ENCODE measurements at regions not wholly inside any gene's neighbourhood (a gene's known extent, or its start where the extent isn't known, plus 50 kb on each side); places are given as distances from the start of the nearest gene placed in this dataset.

DNA sequence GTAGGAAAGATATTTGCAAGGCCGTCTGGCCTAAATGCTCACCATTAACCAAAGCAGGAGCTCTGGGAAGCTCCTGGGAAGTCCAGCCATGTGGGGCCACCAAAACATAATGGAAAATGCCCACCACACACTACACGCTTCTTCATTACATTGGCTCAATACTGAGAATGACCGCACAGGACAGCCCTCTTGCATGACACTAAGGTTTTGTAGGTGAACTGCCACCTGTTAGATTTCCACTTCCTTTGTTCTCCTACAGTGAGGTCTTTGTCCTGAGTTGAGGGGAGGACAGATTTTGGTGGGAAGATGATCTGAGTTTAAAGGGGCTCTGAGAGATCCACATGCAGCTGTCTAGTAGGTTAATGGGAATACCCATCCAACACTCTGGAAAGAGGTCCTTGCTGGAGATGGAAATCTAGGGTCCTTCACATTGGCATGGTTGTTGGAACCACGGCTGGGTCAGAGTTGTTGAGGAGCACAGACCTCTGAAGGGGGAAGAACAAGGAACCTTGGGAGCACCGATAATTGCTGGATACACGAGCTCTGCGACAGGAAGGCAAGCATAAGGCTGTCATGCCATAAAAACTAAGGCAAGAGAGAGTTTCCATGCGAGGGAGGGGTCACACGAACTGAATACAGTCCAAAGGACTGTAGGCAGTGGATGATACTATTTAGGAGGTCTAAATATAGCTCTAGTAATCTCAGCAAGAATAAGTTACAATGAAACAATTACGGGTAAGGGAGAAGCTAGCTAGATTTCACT lies 105.5 kb upstream of the IRF2BP2 start:
- peak; percentile 49 for DNase-seq (ENCODE audit: low spot score)
- intact Hi-C loops (cut with DNase I) = no loop called here

DNA sequence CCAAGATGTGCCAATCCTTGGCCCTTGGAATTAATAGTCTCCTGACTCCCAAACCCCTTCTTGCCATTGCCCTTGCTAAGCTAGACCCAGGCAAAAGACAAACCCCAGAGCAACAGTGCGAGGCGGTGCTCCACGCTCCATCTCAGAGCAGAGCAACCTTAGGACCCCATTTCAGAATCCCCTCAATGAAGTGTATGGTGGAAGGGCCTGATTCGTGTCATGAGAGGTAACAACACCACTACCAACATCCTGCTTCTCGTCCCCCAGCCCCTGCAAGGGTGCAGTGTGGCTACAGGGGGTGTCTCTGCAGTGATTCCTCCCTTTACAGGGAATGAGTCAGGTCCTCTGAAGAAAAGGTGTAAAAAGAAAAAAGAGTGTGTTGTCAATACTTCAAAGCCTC lies 103.9 kb upstream of the IRF2BP2 start:
- intact Hi-C loops (cut with DNase I) = no loop called here
- DNase-seq (ENCODE audit: low spot score) = no peak

DNA sequence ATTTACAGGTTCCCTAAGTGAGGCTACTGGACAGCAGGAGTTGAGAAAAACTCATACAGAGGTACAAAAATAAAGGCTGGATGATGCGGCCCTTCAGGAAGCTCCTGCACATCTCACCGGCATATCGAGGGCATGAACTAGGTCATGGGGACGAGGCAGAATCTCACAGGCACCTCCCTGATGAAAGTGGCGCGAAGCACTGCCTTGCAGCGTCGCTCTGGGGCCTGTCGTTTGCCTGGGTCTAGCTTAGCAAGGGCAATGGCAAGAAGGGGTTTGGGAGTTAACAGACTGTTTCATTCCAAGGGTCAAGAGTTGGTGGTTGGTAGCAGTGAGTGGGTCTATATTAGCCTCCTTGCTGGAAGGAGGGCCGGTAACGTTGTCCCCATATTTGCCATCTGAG lies 103.5 kb upstream of the IRF2BP2 start:
- intact Hi-C loops (cut with DNase I) = no loop called here
- no peak for DNase-seq (ENCODE audit: low spot score)

DNA sequence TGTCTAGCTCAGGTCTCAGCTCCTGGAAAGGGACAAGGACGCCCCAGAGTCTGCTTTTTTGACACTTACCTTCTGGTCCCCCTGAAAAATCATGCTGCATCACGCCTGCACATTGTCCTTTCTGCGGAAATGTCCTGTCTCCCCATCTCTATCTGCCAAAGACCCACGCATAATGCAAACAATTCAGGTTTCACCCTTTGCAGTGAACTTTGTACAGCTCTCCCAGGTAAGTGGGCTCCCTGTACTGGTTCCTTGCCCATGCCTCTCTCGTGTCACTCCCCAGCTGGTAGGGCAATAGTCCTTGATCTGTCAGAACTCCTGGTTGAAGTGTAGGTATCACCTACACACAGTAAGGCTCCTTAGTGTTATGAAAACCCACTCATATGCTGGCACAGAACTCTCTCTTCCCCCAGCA lies 102.9 kb upstream of the IRF2BP2 start:
- intact Hi-C loops (cut with DNase I) = no loop called here
- no peak for DNase-seq (ENCODE audit: low spot score)

DNA sequence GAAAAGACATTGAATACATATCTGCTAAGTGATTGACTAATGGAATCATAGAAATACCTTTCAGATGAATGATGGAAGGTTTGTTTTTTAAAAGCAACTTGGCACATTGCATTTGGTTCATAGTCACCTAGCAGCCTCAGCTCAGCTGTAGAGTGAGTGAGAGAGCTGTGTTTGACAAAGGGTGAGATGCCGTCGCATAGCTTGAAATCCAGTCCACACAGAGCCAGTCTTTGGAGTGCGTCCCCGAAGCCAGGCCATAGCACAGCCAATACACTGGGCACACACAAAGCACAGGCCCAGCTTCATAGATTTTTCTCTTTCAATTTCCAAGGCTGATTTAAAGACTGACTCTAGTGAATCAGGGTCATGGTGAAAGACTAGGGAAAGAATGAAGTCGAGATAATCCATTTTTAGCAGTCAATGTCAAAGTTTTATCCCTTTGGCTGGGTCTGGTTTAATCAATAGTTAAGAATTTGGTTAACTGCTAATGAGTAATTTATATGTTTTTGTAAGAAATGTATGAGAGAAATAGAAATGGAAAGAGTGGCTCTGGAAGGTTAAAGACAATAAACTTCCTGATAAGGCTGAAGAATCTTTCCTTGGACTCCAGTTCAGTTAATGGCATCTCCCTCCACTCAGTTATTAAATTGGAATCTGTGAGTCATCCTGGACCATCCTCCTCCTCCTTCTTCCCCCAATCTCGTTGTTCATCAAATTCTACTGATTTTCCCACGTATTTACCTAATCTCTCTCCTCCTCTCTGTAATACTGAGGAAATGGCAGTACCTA lies 101.2 kb upstream of the IRF2BP2 start:
- intact Hi-C loops (cut with DNase I) = no loop called here
- DNase-seq (ENCODE audit: low spot score) = no peak

DNA sequence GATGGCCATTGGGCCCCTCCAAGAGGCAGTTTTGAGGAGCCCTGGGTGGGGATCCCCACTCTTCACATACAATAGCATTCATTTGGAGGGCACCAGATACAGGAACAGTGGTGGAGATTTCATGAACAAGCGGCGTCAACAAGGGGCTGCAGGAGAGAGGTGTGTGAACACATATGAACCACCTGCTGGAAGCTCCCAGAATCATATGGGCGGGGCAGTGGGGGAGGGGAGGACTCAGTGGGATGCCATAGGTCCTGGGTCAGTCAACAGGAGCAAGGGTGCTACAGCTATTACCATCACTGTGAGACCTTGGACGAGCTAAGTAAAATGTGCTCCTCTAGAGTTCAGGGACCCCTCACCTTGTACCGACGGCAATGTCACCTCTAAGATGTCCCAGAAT lies 100.4 kb upstream of the IRF2BP2 start:
- intact Hi-C loops (cut with DNase I) = no loop called here
- DNase-seq (ENCODE audit: low spot score) = no peak

DNA sequence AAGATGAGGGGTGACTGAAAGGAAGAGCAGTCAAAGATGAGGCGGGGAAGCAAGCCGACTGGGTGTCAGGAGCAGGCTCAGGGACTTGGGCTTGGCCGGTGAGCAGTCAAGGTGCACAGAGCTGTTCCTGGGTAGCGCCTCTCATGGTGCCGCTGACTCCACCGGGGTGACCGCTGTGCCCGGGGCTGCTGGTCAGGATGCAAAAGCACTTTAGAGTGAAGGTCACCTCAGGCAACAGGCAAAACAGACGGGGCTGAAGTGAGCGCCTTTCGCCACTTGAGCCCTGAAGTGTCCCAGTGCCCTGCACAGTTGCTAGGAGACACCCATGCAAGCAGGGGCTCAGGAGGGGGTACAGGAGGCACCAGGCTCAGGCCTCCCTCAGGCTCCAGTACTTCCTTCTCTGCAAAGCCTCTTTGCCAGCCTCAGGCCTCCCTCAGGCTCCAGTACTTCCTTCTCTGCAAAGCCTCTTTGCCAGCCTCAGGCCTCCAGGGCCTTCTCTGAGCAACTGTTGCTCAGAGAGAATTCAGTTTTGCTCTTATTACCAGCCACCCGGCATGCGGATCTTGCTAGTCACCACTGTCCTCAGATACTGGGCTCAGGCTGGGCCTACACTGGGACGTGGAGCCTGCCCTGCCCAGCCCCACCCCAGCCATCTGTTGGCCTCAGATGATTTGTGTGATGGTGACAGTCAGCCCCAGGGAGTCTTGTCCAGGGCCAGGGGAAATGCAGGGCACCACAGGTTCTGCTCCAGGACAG lies 99.7 kb upstream of the IRF2BP2 start:
- intact Hi-C loops (cut with DNase I) = no loop called here
- DNase-seq (ENCODE audit: low spot score) = no peak

DNA sequence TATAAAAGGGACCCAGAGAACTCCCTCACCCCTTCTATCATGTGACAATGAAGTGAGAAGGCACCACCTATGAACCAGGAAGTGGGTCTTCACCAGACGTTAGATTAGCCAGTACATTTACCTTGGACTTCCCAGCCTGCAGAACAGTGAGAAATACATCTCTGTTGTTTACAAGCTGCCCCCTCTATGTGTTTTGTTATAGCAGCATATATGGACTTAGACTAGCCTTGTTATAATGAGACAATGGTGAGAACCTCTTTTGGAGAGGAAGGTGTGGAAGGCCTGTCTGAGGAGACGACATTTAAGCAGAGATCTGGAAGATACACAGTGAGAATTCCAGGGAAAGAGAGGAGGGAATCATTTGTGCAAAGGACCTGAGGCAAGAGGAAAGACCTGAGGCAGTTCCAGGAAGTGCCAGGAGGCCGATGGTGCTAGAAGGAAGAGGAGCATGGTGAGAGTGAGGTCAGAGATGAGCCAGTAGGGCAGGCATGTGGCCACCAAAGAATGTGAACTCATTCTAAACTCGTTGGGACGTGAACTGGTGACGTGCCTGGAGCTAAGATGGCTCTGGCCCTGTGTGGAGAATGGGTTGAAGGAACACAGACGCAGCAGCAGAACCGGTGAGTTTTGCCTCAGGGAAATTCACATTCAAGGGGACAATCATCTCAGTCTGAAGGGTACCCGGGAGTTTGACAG lies 98.9 kb upstream of the IRF2BP2 start:
- intact Hi-C loops (cut with DNase I) = no loop called here

DNA sequence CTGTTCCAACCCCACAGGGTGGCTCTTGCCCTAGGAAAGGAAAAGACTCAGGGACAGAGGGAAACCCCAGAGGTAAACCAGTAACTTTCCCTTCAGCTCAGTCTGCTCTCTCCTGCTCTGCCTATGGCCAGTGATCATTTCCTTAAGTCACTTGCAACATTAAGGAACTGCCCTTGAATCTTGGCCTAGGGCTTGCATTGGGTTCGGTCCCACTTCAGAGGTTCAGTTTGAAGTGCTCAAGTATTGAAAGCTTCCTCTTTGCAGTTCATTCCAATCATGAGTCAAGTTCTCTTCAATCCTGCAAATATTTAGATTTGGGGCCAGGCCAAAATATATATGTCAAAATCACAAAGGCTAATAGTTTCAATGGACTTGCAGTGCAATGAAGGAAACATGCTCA lies 97.7 kb upstream of the IRF2BP2 start:
- intact Hi-C loops (cut with DNase I) = no loop called here
- no peak for DNase-seq (ENCODE audit: low spot score)

More for the DNA sequence above, 98.9 kb upstream of the IRF2BP2 start:
- no peak for DNase-seq (ENCODE audit: low spot score)

DNA sequence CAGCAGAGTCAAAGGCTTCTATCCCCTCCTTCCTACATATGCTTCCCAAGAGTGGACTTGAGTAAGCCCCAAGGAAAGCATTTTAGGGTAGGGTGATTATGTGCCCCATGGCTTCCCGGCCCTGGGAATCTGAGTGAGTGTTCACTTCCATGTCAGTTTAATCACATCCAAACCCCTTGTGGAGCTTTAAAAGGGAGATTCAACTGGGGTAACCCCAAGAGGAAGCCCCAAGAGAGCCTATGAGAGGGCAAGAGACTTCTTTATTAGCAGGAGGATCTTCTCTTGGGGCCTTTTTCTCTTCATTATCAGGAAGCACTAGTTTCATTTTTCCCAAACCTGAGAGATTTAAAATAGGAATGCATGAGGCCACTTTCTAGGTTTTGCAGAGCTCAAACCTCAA lies 97.0 kb upstream of the IRF2BP2 start:
- intact Hi-C loops (cut with DNase I) = no loop called here
- no peak for DNase-seq (ENCODE audit: low spot score)

DNA sequence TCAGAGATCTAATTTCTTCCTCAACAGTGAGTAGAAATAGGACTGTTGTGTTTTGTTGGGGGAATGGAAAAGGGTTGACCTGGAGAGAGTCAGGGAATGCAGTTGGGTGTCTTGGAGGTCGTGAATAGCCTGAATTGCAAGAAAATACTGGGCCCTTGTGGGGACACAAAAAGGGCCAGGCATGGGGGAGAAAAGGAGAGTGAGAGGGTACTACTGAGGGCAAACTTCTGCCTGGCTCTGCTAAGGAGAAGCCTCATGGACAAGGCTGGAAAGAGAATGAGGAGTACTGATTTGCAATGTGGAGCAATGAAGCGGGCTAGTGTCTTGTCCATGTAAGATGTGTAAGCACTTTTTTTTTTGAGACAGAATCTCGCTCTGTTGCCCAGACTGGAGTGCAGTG lies 96.2 kb upstream of the IRF2BP2 start:
- no peak for DNase-seq (ENCODE audit: low spot score)
- intact Hi-C loops (cut with DNase I) = no loop called here

DNA sequence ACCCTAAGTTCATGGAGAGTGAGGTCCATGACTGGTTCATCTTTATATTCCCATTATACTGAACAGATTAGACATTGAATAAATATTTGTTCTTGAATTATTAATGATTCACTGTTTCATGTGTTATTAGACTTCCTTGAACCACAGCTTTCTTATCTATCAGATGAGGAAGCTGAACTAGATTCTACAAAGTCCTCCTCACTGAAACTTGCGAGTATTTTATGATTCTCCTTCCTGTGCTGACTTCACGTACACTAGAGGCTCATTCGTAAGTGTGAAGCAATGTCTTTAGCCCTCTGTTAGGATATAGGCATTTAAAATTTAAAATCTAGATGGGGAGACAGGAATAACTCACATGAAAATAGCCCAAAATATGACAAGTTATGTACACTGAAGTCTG lies 95.6 kb upstream of the IRF2BP2 start:
- intact Hi-C loops (cut with DNase I) = no loop called here
- DNase-seq (ENCODE audit: low spot score) = no peak

DNA sequence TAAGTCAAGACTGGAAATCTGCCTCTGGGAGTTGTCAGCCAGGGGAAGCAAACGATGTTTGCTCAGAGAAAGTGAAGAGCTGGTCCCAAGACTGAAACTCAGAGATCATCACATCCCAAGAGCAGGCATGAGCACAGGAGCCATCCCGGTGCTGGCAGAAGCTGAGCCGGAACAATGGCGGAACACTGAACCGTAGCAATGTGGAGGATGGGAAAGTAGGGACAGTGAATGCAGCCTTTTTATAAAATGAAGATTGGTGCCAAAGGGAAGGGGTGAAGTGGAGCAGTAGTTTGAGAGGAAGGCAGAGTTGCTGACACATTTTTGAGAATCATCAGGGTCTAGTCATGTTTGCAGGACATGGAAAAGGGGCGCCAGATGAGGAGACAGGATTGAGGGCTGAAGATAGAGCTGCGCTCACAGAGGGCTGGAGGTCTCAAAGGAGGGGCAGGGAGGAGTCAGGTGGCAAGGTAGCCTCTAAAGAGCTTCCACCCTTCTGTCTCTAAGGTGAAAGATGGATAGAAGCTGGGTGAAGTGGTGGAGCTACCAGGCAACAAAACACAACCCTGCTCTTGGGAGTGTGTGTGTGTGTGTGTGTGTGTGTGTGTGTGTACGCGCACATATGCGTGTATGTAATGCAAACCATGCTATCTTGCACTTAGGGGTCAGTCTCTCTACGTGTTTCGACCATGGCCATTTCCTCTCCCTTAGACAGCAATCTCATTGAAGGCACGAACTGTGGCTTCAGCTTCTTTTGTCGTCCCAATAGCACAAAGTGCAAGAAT lies 94.3 kb upstream of the IRF2BP2 start:
- DNase-seq (ENCODE audit: low spot score) = no peak
- intact Hi-C loops (cut with DNase I) = loop anchor here (5.0 kb wide), 1 partner anchor 92 kb away; the partner anchor contains the start of gene IRF2BP2

DNA sequence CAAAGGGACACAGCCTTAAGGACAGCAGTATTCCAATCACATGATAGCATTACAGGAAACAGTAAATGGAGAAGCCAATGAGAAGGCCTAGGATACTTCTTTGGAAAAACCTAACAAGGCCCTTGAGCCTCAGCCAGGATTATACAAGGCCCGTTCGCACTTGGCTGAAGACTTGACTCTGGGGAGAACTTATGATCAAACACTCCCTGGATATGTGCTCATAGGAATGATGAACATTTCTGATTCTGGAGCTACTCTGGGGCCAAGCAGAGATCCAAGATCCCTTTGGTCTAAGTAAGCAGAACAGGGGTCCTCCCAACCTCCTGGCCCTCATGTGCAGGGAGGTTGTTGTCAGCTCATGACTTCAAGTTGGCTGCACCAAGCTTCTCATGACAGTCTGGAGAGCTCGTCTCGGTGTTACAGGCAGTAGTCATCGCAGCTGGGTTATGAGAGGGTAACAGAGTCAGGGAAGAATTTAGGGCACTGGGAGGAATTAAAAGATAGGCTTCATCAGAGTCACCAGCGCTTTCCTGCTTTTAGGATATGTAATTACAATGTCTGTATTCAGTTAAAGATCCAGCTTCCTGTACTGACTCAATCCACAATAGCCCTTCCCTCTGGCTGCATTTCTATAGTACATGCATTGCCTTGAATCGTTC lies 92.5 kb upstream of the IRF2BP2 start:
- DNase-seq (ENCODE audit: low spot score) = no peak
- intact Hi-C loops (cut with DNase I) = loop anchor here (5.0 kb wide), 1 partner anchor 90 kb away; the partner anchor contains the start of gene IRF2BP2

DNA sequence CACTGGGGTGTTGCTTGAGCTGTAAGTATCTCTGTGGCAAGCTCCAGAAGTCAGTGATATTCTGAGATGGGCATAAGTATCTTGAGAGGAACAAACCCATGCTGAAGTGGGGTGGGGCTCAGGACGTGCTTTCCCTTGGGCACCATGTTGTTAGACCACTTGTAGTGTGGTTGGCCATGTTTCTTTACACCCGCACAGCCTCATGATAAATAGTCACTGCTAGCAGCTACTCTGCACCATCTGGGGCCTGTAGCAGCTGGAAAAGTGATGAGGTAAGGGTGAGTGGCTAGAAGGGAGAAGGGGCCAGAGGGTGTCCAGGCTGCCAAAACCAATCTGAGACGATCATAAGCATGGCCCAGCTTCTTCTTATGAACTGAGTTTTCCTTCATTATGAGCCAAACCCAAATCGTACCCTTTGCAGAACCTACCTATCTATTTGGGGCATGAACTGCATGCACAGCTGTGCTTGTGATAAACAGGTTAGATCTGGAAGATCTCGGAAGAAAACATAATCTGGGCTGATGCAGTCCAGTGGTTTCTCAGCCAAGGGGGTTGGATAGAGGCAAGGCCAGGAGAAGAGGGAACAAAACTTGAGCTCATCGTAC lies 91.9 kb upstream of the IRF2BP2 start:
- no peak for DNase-seq (ENCODE audit: low spot score)
- intact Hi-C loops (cut with DNase I) = loop anchor here (2.0 to 5.0 kb wide), 2 partner anchors 19 to 90 kb away; partner anchors contain the start of gene IRF2BP2

DNA sequence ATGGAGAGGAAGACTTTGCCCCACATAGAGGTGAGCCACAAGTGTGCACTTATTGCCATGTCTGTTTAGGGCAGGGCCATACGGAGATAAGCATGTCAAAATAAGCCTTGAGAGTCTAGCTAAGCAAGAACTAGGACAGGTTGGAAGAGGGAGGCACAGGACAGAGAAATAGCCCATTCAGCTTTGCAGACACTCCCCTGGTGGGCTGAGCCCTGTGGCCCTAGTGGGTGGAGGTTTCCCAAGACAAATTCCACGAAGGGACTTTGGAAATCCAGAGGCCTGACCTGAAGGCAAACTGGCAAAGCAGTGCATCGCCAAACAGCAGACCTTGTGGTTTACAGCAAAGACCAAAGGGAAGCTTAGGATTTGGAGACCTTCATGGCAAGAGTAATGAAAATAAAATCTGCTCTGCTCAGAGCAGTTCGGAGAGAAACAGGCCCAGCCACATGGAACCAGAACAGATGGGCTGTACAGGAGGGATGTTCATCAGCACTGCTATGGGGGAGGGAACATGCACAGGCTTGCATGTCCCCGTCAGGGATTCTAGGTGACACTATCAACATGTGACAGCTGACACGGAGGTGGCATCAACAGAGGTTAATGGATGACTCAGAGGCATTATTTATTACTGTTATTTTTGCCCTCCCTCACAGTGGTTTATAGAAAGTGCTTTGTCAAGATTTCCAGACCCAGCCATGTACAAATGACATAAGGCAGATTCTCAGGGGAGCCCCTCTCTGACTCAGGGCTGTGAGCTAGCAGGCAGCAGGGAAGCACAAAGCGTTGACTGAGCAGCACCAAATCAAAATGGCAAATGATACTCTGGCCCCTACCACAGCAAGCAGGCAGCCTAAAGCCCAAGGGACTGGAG lies 90.1 kb upstream of the IRF2BP2 start:
- DNase-seq (ENCODE audit: low spot score) = no peak
- intact Hi-C loops (cut with DNase I) = loop anchor here (2.0 to 5.0 kb wide), 3 partner anchors 21 to 88 kb away; partner anchors contain the start of gene IRF2BP2

DNA sequence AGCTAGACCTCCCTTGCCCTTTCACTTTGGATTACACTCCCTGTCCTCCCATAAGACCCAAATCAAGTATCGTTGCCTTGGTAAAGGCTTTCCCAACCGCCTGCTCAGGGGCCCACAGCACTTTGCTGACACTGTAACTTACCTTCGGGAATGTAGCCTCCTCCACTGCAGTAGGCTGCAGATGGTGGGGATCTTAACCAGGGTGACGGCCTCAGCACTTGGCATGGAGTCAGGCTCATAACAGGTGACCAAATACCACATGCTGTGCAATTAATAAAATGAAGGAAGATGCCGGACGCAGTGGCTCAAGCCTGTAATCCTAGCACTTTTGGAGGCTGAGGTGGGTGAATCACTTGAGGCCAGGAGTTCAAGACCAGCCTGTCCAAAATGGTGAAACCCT lies 88.7 kb upstream of the IRF2BP2 start:
- intact Hi-C loops (cut with DNase I) = loop anchor here (5.0 kb wide), 1 partner anchor 41 kb away; no protein-coding TSS in a partner anchor
- DNase-seq (ENCODE audit: low spot score) = no peak
